ENCODE measurements at regions not wholly inside any gene's neighbourhood (a gene's known extent, or its start where the extent isn't known, plus 50 kb on each side); places are given as distances from the start of the nearest gene placed in this dataset.

DNA sequence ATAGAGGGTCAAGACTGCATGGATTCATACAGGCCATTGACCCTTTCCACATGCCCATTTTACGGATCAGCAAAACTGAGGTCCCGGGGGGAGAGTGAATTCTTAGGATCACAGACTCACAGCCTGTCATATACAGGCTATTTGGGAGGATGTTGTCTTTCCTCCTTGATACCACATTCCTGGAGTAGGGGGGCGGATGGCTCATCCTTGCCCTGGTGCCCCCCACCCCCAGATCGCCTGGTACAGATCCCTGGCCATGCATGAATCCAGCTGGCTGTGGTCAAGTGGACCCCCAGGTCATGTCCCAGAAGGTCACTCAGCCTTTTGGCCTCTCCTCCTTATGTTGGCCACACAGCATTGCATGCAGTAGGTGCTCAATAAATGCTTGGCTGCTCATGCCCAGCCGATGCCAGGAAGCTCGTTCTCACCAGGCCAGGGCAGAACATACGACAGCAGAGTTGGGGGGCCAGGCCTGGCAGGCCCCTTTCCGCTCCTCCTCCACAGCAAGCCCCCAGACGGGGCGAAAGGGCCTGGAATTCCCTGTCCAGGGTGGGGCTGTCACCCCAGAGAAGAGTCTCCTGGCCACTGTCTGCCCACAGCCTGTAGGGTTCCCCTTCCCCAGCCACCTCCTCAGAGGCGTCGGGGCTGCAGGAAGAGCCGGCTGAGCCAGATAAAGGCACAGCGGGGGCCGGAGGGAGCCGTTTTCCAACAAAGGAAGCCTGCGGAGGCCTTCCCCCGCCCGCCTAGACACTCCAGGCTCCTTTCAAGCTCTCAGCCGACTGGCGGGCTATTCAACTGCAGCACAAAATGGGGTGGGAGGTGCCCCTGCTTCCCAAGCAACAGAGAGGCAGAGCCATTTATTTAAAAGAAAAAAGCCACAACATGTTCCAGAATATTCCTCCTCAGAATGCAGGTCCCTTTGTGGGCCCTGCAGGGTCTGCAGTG lies 215.7 kb upstream of the CIBAR2 start:
- Histone ChIP-seq H3K27ac (no peak overlapping the region), H3K27me3 (no peaks in the 10 kb centered on the region), H3K4me3 (no peak overlapping the region), H3K4me1 (peaks cover 17% of the 10 kb centered on the region), H3K9me3 (no peaks in the 10 kb centered on the region), H3K36me3 (replicated peaks in 1 of 2; ENCODE audit: insufficient read depth in 1 of 2, low read depth in 2 of 2) (no peaks in the 10 kb centered on the region)
- TF ChIP-seq POLR2A (IDR thresholded peaks at IDR 0.05) (no peak), CTCF (IDR thresholded peaks at IDR 0.05) (no peak)
- WGBS, 2 donors: 64 to 80% methylated on average over 8 to 20 of the region's 21 CpGs
- intact Hi-C loops (cut with DNase I): no loop called here
- ATAC-seq (no peak), DNase-seq (no peak)

GRCh38 chr16:85328676-85329058 lies 216.4 kb upstream of the CIBAR2 start:
- no peak for TF ChIP-seq CTCF (IDR thresholded peaks at IDR 0.05)
- no peak for TF ChIP-seq POLR2A (IDR thresholded peaks at IDR 0.05)
- Histone ChIP-seq H3K36me3 (replicated peaks in 1 of 2; ENCODE audit: insufficient read depth in 1 of 2, low read depth in 2 of 2) (no peaks in the 10 kb centered on the region), H3K9me3 (no peaks in the 10 kb centered on the region), H3K27ac (no peak overlapping the region), H3K4me3 (no peak overlapping the region), H3K4me1 (peaks cover 12% of the 10 kb centered on the region), H3K27me3 (no peaks in the 10 kb centered on the region)
- DNase-seq (no peak), ATAC-seq (no peak)
- intact Hi-C loops (cut with DNase I): no loop called here
- WGBS, 2 donors: 74 to 85% methylated on average over 6 to 14 of the region's 17 CpGs

GRCh38 chr16:85329059-85329812 lies 217.0 kb upstream of the CIBAR2 start:
- TF ChIP-seq POLR2A (IDR thresholded peaks at IDR 0.05) (no peak), CTCF (IDR thresholded peaks at IDR 0.05) (no peak)
- Histone ChIP-seq H3K4me3 (no peak overlapping the region), H3K9me3 (no peaks in the 10 kb centered on the region), H3K36me3 (replicated peaks in 1 of 2; ENCODE audit: insufficient read depth in 1 of 2, low read depth in 2 of 2) (no peaks in the 10 kb centered on the region), H3K27ac (no peak overlapping the region), H3K4me1 (peaks cover 13% of the 10 kb centered on the region), H3K27me3 (no peaks in the 10 kb centered on the region)
- no peak for ATAC-seq
- intact Hi-C loops (cut with DNase I): no loop called here
- 46 to 85% methylated on average over 23 to 24 of the region's 28 CpGs for WGBS, 2 donors
- DNase-seq: no peak

DNA sequence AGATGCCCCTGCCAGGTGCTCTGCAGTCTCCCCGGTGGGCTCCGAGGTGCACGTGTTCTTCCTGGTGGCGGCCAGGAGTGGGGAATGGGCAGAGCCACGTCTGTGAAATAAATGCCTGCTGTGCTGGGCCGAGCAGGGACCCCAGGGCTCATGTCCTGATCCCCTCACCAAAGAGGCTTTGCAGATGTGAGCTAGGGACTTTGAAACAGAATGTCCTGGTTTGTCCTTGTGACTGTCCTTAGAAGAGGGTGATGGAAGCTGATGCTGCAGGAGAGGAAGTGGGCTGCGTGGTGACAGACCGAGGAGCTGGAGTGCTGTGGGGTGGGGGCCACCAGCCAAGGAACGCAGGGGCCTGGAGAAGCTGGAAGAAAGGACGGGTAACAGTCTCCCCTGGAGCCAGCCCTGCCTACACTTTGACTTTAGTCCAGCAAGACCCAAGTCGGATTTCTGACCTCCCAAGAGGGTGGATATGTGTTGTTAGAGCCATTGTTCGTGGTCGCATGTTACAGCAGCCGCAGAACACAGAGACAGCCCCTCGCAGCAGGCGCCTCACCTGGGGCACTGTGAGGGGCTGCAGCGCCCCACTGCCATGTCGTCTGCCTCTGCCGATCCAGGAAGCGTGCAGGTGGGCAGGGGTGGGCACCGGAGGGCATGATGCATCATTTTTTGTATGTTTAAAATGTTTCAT lies 217.9 kb upstream of the CIBAR2 start:
- peaks cover 22% of the 10 kb centered on the region for H3K4me1 ChIP-seq
- no peak for DNase-seq
- no peak overlapping the region for H3K4me3 ChIP-seq
- intact Hi-C loops (cut with DNase I): no loop called here
- TF ChIP-seq POLR2A (IDR thresholded peaks at IDR 0.05) (no peak), CTCF (IDR thresholded peaks at IDR 0.05) (no peak)
- no peak for ATAC-seq
- no peaks in the 10 kb centered on the region for H3K27me3 ChIP-seq
- no peaks in the 10 kb centered on the region for H3K9me3 ChIP-seq
- WGBS, 2 donors: 64 to 71% methylated on average over 12 to 21 of the region's 21 CpGs
- no peaks in the 10 kb centered on the region for H3K36me3 ChIP-seq (replicated peaks in 1 of 2; ENCODE audit: insufficient read depth in 1 of 2, low read depth in 2 of 2)
- H3K27ac ChIP-seq: peak overlapping the region in 1 of 4 donors; percentile 24

Measured in body of pancreas (tissue), 4 donors.